HepG2 (cell line): ENCODE measurements at regions not wholly inside any gene's neighbourhood (a gene's known extent, or its start where the extent isn't known, plus 50 kb on each side); places are given as distances from the start of the nearest gene placed in this dataset.

Experiments
- ATAC-seq: fragments of 200-7000 bp; cut with Tn5 transposase; 3 replicates; pipeline ENCODE4 v1.9.1; 2020; ENCODE audit warnings: mild to moderate bottlenecking, moderate library complexity
- BruUV-seq: library from RNA; stranded (reverse); fragments of 400-500 nt; replicated peaks from 2 replicates; lab custom pipeline; 2021; lab: Mats Ljungman, UMichigan
- CTCF ChIA-PET: fragments of 300-600 bp; formaldehyde crosslinking; extraction: SDS; loops from one replicate; lab custom pipeline; 2021; ENCODE audit warnings: low total read pairs, inconsistent platforms, low intra/inter-chr PET ratio; lab: Yijun Ruan, JAX
- POLR2A ChIA-PET: fragments of 350-600 bp; sonication (Branson Sonifier 250); formaldehyde crosslinking; loops from one replicate; lab custom pipeline; 2020; ENCODE audit warnings: antibody characterized with exemption, inconsistent platforms; lab: Yijun Ruan, JAX
- DNase-seq: peaks from one replicate; pipeline ENCODE4 v3.0.0-alpha.2; 2015; ENCODE audit warnings: low spot score
- FAIRE-seq: peaks from 3 replicates; lab custom pipeline; 2011; peaks lifted over from hg19 to GRCh38; lab: Jason Lieb, UNC
- H2AFZ ChIP-seq: one replicate; pipeline ENCODE4 v1.6.1; 2011; ENCODE audit warnings: low read length, inconsistent platforms
- H3K27ac ChIP-seq: fragments of 300-600 bp; 3 replicates; pipeline ENCODE4 v1.8.0; 2011; ENCODE audit warnings: mixed run types, mild to moderate bottlenecking, mixed read lengths, low read length, inconsistent platforms; ENCODE audit not compliant: insufficient read depth; ENCODE audit errors: extremely low read length
- H3K27me3 ChIP-seq, 2 experiments: fragments of 200-600 bp in 1 of 2; 2 replicates in 1 of 2; 3 replicates in 1 of 2; pipeline versions ENCODE4 v1.6.0 to v1.8.0; 2011; ENCODE audit warnings: low read length in 2 of 2, mild to moderate bottlenecking in 2 of 2, moderate library complexity in 2 of 2, inconsistent platforms in 1 of 2; ENCODE audit not compliant: insufficient read depth in 2 of 2, control insufficient read depth in 1 of 2
- H3K36me3 ChIP-seq, 2 experiments: fragments of 200-600 bp in 1 of 2; replicated peaks in 1 of 2; 2 replicates in 1 of 2; 3 replicates in 1 of 2; pipeline versions ENCODE4 v1.5.1 to v1.8.0; 2011; ENCODE audit warnings: low read length in 2 of 2, inconsistent platforms in 1 of 2; ENCODE audit not compliant: insufficient read depth in 2 of 2, control insufficient read depth in 1 of 2
- H3K4me1 ChIP-seq: 2 replicates; pipeline ENCODE4 v1.5.1; 2012; ENCODE audit warnings: low read length, inconsistent platforms; ENCODE audit not compliant: insufficient read depth
- H3K4me2 ChIP-seq: 2 replicates; pipeline ENCODE4 v1.6.0; 2011; ENCODE audit warnings: low read depth, low read length, inconsistent platforms
- H3K4me3 ChIP-seq, 3 experiments: fragments of 200-600 bp in 1 of 3; sonication (generic), shearing (Covaris generic) in 1 of 3; replicated peaks in 1 of 3; 2 replicates each; pipeline ENCODE4 v1.5.1; 2011 to 2016; ENCODE audit warnings: low read length in 3 of 3, inconsistent platforms in 2 of 3, low read depth in 2 of 3, mild to moderate bottlenecking in 2 of 3, control low read depth in 1 of 3, mixed read lengths in 1 of 3; ENCODE audit not compliant: insufficient read depth in 1 of 3
- H3K79me2 ChIP-seq: one replicate; pipeline ENCODE4 v1.6.1; 2011; ENCODE audit warnings: low read length, inconsistent platforms; ENCODE audit not compliant: insufficient read depth
- H3K9ac ChIP-seq: 2 replicates; pipeline ENCODE4 v1.6.0; 2011; ENCODE audit warnings: mild to moderate bottlenecking, low read depth, low read length, inconsistent platforms; ENCODE audit not compliant: insufficient read depth
- H3K9me3 ChIP-seq: 2 replicates; pipeline ENCODE4 v1.5.1; 2012; ENCODE audit warnings: mild to moderate bottlenecking, low read length
- H4K20me1 ChIP-seq: 2 replicates; pipeline ENCODE4 v1.6.0; 2011; ENCODE audit warnings: inconsistent platforms, mild to moderate bottlenecking, low read length, moderate library complexity; ENCODE audit not compliant: insufficient read depth
- ELF4 ChIP-seq: sonication (generic); formaldehyde crosslinking; IDR thresholded peaks from 2 replicates; pipeline ENCODE4 v1.5.0; 2020; ENCODE audit warnings: missing genetic modification reagents, mild to moderate bottlenecking, moderate library complexity, borderline replicate concordance
- KMT2B ChIP-seq: IDR thresholded peaks from 2 replicates; pipeline ENCODE4 v1.6.1; 2016; ENCODE audit warnings: missing genetic modification reagents, missing compliant biosample characterization
- NKX3-1 ChIP-seq: sonication (generic); formaldehyde crosslinking; IDR thresholded peaks from 2 replicates; pipeline ENCODE4 v1.5.0; 2020; ENCODE audit warnings: missing genetic modification reagents
- SRF ChIP-seq: IDR thresholded peaks from 2 replicates; pipeline ENCODE4 v1.6.1; 2011; ENCODE audit warnings: mild to moderate bottlenecking, low read depth, low read length, moderate library complexity
- ZBTB4 ChIP-seq: sonication (generic); formaldehyde crosslinking; IDR thresholded peaks from 2 replicates; pipeline ENCODE4 v1.4.0; 2020; ENCODE audit warnings: missing genetic modification reagents, mild to moderate bottlenecking, borderline replicate concordance
- ZNF101 ChIP-seq: sonication (generic); formaldehyde crosslinking; IDR thresholded peaks from 2 replicates; pipeline ENCODE4 v1.4.0; 2020; ENCODE audit warnings: mild to moderate bottlenecking, low read depth, missing genetic modification reagents, borderline replicate concordance
- ZNF124 ChIP-seq: sonication (generic); formaldehyde crosslinking; IDR thresholded peaks from 2 replicates; pipeline ENCODE4 v1.4.0; 2020; ENCODE audit warnings: missing genetic modification reagents
- ZNF251 ChIP-seq: sonication (generic); formaldehyde crosslinking; IDR thresholded peaks from 2 replicates; pipeline ENCODE4 v1.9.0; 2021; ENCODE audit warnings: mild to moderate bottlenecking, missing genetic modification reagents
- WGBS: methylation state at CpG from one replicate; pipeline ENCODE4 v1.1.6; 2017; ENCODE audit warnings: low lambda C conversion rate; 5-methylcytosine and 5-hydroxymethylcytosine counted together
- in situ Hi-C: cut with HindIII; loops from 2 replicates; pipeline ENCODE4 v1.10.0; 2017; ENCODE audit warnings: low pct_unique_long_range_greater_than_20kb; ENCODE audit not compliant: extremely low pct_ligation_motif_present
- intact Hi-C: fragments of 100-400 bp; cut with micrococcal nuclease; formaldehyde crosslinking; loops from one replicate; pipeline ENCODE4 v1.10.0; 2022; ENCODE audit not compliant: unreplicated experiment
- TF ChIP-seq, protein P1 (sequence below): sonication (generic); formaldehyde crosslinking; IDR thresholded peaks from 2 replicates; pipeline ENCODE4 v1.8.0; 2022; ENCODE audit warnings: mild to moderate bottlenecking, missing genetic modification reagents; ENCODE audit not compliant: insufficient replicate concordance
- TF ChIP-seq, protein P2 (sequence below), 2 experiments: sonication (generic) in 1 of 2; formaldehyde crosslinking in 1 of 2; IDR thresholded peaks; 2 replicates each; pipeline versions ENCODE4 v1.6.1 to v1.9.0; 2014 to 2022; ENCODE audit warnings: antibody characterized with exemption in 1 of 2, borderline replicate concordance in 1 of 2, inconsistent platforms in 1 of 2, low read depth in 1 of 2, missing genetic modification reagents in 1 of 2
- TF ChIP-seq, protein P3 (sequence below): sonication (generic); formaldehyde crosslinking; IDR thresholded peaks from 2 replicates; pipeline ENCODE4 v1.4.0; 2020; ENCODE audit warnings: mild to moderate bottlenecking, low read depth, missing genetic modification reagents

DNA sequence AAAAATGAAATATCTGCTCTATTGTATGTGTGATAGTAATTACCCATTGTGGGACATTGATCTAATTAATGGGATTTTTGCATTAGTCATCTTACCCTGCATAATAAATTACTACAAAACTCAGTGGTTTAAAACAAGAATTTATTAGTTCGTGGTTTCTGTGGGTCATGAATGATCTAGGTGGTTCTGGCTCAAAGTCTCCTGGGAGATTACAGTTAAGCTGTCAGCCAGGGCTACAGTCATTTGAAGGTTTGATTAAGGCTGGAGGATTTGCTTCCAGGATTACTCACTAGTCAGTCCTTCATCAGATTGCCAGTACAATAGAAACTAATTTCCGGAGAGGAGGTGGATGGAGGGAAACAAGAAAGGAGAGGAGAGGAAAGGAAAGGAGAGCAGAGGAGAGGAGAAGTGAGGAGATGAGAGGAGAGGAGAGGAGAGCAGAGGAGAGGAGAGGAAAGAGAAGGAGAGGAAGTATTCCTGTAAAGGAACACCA lies 60.4 kb upstream of the TNFSF4 start:
- no peak for ATAC-seq
- FAIRE-seq = no peak
- WGBS = 29% methylated on average over 2 of the region's 2 CpGs
- TF ChIP-seq NKX3-1 = no peak
- TF ChIP-seq, protein P1, sequence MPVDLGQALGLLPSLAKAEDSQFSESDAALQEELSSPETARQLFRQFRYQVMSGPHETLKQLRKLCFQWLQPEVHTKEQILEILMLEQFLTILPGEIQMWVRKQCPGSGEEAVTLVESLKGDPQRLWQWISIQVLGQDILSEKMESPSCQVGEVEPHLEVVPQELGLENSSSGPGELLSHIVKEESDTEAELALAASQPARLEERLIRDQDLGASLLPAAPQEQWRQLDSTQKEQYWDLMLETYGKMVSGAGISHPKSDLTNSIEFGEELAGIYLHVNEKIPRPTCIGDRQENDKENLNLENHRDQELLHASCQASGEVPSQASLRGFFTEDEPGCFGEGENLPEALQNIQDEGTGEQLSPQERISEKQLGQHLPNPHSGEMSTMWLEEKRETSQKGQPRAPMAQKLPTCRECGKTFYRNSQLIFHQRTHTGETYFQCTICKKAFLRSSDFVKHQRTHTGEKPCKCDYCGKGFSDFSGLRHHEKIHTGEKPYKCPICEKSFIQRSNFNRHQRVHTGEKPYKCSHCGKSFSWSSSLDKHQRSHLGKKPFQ = no peak
- TF ChIP-seq SRF = no peak
- TF ChIP-seq ZBTB4 (CRISPR knock-in tag) = no peak
- TF ChIP-seq, protein P2, sequence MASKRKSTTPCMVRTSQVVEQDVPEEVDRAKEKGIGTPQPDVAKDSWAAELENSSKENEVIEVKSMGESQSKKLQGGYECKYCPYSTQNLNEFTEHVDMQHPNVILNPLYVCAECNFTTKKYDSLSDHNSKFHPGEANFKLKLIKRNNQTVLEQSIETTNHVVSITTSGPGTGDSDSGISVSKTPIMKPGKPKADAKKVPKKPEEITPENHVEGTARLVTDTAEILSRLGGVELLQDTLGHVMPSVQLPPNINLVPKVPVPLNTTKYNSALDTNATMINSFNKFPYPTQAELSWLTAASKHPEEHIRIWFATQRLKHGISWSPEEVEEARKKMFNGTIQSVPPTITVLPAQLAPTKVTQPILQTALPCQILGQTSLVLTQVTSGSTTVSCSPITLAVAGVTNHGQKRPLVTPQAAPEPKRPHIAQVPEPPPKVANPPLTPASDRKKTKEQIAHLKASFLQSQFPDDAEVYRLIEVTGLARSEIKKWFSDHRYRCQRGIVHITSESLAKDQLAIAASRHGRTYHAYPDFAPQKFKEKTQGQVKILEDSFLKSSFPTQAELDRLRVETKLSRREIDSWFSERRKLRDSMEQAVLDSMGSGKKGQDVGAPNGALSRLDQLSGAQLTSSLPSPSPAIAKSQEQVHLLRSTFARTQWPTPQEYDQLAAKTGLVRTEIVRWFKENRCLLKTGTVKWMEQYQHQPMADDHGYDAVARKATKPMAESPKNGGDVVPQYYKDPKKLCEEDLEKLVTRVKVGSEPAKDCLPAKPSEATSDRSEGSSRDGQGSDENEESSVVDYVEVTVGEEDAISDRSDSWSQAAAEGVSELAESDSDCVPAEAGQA (IDR thresholded peaks at IDR 0.05; ENCODE audit: low read depth) = no peak
- TF ChIP-seq, protein P2 (CRISPR knock-in tag; IDR thresholded peaks at IDR 0.05; ENCODE audit: borderline replicate concordance) = no peak
- TF ChIP-seq ZNF124 (CRISPR knock-in tag) = no peak
- no peak for TF ChIP-seq KMT2B (CRISPR knock-in tag)
- TF ChIP-seq ZNF101 (CRISPR knock-in tag) = no peak
- TF ChIP-seq, protein P3, sequence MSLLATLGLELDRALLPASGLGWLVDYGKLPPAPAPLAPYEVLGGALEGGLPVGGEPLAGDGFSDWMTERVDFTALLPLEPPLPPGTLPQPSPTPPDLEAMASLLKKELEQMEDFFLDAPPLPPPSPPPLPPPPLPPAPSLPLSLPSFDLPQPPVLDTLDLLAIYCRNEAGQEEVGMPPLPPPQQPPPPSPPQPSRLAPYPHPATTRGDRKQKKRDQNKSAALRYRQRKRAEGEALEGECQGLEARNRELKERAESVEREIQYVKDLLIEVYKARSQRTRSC (CRISPR knock-in tag) = no peak
- no peak for TF ChIP-seq ZNF251
- no peak for TF ChIP-seq ELF4

More for the DNA sequence above, 60.4 kb upstream of the TNFSF4 start:
- H3K27me3 ChIP-seq = no peaks in the 10 kb centered on the region; a peak in 1 of 5 replicates
- no peaks in the 10 kb centered on the region for H4K20me1 ChIP-seq
- no peak overlapping the region for H3K27ac ChIP-seq
- H3K36me3 ChIP-seq = no peaks in the 10 kb centered on the region
- no peaks in the 10 kb centered on the region for H3K9me3 ChIP-seq
- BruUV-seq = no TSS peak
- H3K79me2 ChIP-seq = no peaks in the 10 kb centered on the region
- no peak overlapping the region for H3K4me3 ChIP-seq
- H2AFZ ChIP-seq = no peak overlapping the region
- CTCF ChIA-PET = no interaction called here
- H3K4me1 ChIP-seq = no peaks in the 10 kb centered on the region
- no peak overlapping the region for H3K4me2 ChIP-seq
- intact Hi-C loops (no loop called here), in situ Hi-C loops (no loop called here)
- POLR2A ChIA-PET = no interaction called here
- H3K9ac ChIP-seq = no peak overlapping the region
- DNase-seq = no peak
